ENCODE measurements at regions not wholly inside any gene's neighbourhood (a gene's known extent, or its start where the extent isn't known, plus 50 kb on each side); places are given as distances from the start of the nearest gene placed in this dataset.

GRCh38 chr14:83255015-83255726, 1721.5 kb upstream of the SEL1L start:
- Histone ChIP-seq H3F3A (replicated peaks; ENCODE audit: low read depth) (no peaks in the 10 kb centered on the region), H3K36me3 (ENCODE audit: insufficient read depth) (no peaks in the 10 kb centered on the region), H4K20me1 (replicated peaks; ENCODE audit: insufficient read depth) (no peaks in the 10 kb centered on the region), H3K27ac (ENCODE audit: low read depth) (no peak overlapping the region), H2AFZ (no peak overlapping the region), H3K27me3 (ENCODE audit: insufficient read depth) (no peaks in the 10 kb centered on the region), H3K79me2 (replicated peaks; ENCODE audit: insufficient read depth) (no peaks in the 10 kb centered on the region), H3K4me3 (no peak overlapping the region), H3K4me2 (no peak overlapping the region), H3K9me2 (ENCODE audit: insufficient read depth) (no peaks in the 10 kb centered on the region), H3K4me1 (ENCODE audit: insufficient read depth) (no peaks in the 10 kb centered on the region)
- Mint-ChIP-seq H3K4me1 (no peaks in the 10 kb centered on the region), H3K9me3 (no peaks in the 10 kb centered on the region), H3K36me3 (ENCODE audit: low read depth) (no peaks in the 10 kb centered on the region), H3K4me3 (no peak overlapping the region), H3K27ac (no peak overlapping the region), H3K27me3 (ENCODE audit: insufficient read depth, low read depth, poor library complexity) (no peaks in the 10 kb centered on the region)
- no peak for ATAC-seq
- DNase-seq (ENCODE audit: low spot score), result no peak
- TF ChIP-seq, protein P1, sequence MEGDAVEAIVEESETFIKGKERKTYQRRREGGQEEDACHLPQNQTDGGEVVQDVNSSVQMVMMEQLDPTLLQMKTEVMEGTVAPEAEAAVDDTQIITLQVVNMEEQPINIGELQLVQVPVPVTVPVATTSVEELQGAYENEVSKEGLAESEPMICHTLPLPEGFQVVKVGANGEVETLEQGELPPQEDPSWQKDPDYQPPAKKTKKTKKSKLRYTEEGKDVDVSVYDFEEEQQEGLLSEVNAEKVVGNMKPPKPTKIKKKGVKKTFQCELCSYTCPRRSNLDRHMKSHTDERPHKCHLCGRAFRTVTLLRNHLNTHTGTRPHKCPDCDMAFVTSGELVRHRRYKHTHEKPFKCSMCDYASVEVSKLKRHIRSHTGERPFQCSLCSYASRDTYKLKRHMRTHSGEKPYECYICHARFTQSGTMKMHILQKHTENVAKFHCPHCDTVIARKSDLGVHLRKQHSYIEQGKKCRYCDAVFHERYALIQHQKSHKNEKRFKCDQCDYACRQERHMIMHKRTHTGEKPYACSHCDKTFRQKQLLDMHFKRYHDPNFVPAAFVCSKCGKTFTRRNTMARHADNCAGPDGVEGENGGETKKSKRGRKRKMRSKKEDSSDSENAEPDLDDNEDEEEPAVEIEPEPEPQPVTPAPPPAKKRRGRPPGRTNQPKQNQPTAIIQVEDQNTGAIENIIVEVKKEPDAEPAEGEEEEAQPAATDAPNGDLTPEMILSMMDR (conservative IDR thresholded peaks at IDR 0.05; ENCODE audit: low read depth in 2 of 2), result no peak
- TF ChIP-seq, protein P2, sequence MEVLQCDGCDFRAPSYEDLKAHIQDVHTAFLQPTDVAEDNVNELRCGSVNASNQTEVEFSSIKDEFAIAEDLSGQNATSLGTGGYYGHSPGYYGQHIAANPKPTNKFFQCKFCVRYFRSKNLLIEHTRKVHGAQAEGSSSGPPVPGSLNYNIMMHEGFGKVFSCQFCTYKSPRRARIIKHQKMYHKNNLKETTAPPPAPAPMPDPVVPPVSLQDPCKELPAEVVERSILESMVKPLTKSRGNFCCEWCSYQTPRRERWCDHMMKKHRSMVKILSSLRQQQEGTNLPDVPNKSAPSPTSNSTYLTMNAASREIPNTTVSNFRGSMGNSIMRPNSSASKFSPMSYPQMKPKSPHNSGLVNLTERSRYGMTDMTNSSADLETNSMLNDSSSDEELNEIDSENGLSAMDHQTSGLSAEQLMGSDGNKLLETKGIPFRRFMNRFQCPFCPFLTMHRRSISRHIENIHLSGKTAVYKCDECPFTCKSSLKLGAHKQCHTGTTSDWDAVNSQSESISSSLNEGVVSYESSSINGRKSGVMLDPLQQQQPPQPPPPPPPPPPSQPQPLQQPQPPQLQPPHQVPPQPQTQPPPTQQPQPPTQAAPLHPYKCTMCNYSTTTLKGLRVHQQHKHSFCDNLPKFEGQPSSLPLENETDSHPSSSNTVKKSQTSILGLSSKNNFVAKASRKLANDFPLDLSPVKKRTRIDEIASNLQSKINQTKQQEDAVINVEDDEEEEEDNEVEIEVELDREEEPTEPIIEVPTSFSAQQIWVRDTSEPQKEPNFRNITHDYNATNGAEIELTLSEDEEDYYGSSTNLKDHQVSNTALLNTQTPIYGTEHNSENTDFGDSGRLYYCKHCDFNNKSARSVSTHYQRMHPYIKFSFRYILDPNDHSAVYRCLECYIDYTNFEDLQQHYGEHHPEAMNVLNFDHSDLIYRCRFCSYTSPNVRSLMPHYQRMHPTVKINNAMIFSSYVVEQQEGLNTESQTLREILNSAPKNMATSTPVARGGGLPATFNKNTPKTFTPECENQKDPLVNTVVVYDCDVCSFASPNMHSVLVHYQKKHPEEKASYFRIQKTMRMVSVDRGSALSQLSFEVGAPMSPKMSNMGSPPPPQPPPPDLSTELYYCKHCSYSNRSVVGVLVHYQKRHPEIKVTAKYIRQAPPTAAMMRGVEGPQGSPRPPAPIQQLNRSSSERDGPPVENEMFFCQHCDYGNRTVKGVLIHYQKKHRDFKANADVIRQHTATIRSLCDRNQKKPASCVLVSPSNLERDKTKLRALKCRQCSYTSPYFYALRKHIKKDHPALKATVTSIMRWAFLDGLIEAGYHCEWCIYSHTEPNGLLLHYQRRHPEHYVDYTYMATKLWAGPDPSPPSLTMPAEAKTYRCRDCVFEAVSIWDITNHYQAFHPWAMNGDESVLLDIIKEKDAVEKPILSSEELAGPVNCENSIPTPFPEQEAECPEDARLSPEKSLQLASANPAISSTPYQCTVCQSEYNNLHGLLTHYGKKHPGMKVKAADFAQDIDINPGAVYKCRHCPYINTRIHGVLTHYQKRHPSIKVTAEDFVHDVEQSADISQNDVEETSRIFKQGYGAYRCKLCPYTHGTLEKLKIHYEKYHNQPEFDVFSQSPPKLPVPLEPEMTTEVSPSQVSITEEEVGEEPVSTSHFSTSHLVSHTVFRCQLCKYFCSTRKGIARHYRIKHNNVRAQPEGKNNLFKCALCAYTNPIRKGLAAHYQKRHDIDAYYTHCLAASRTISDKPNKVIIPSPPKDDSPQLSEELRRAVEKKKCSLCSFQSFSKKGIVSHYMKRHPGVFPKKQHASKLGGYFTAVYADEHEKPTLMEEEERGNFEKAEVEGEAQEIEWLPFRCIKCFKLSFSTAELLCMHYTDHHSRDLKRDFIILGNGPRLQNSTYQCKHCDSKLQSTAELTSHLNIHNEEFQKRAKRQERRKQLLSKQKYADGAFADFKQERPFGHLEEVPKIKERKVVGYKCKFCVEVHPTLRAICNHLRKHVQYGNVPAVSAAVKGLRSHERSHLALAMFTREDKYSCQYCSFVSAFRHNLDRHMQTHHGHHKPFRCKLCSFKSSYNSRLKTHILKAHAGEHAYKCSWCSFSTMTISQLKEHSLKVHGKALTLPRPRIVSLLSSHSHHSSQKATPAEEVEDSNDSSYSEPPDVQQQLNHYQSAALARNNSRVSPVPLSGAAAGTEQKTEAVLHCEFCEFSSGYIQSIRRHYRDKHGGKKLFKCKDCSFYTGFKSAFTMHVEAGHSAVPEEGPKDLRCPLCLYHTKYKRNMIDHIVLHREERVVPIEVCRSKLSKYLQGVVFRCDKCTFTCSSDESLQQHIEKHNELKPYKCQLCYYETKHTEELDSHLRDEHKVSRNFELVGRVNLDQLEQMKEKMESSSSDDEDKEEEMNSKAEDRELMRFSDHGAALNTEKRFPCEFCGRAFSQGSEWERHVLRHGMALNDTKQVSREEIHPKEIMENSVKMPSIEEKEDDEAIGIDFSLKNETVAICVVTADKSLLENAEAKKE (CRISPR knock-in tag; IDR thresholded peaks at IDR 0.05), result no peak
- TF ChIP-seq ZNF331 (CRISPR knock-in tag; IDR thresholded peaks at IDR 0.05; ENCODE audit: low read depth) (no peak), NANOG (IDR thresholded peaks at IDR 0.05; ENCODE audit: borderline replicate concordance) (no peak), STAT1 (IDR thresholded peaks at IDR 0.05; ENCODE audit: unreplicated experiment) (no peak), ZNF114 (CRISPR knock-in tag; IDR thresholded peaks at IDR 0.05) (no peak), POLR2AphosphoS5 (IDR thresholded peaks at IDR 0.05; ENCODE audit: low read depth) (no peak), EZH2phosphoT487 (IDR thresholded peaks at IDR 0.05; ENCODE audit: unreplicated experiment) (no peak), REST (IDR thresholded peaks at IDR 0.05; ENCODE audit: unreplicated experiment) (no peak), JUNB (IDR thresholded peaks at IDR 0.05; ENCODE audit: unreplicated experiment) (no peak), EZH2 (IDR thresholded peaks at IDR 0.05; ENCODE audit: low read depth, unreplicated experiment) (no peak), CREB1 (CRISPR knock-in tag; IDR thresholded peaks at IDR 0.05; ENCODE audit: low read depth) (no peak)
- TF ChIP-seq, protein P3, sequence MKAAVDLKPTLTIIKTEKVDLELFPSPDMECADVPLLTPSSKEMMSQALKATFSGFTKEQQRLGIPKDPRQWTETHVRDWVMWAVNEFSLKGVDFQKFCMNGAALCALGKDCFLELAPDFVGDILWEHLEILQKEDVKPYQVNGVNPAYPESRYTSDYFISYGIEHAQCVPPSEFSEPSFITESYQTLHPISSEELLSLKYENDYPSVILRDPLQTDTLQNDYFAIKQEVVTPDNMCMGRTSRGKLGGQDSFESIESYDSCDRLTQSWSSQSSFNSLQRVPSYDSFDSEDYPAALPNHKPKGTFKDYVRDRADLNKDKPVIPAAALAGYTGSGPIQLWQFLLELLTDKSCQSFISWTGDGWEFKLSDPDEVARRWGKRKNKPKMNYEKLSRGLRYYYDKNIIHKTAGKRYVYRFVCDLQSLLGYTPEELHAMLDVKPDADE (IDR thresholded peaks at IDR 0.05), result no peak

All from GM23338 (cell line).